HG02840 (cell line): ENCODE measurements at regions not wholly inside any gene's neighbourhood (a gene's known extent, or its start where the extent isn't known, plus 50 kb on each side); places are given as distances from the start of the nearest gene placed in this dataset.
"Not testable (repeated sequence)": the region's sequence is repeated elsewhere in the genome, so short reads cannot be mapped to it uniquely, and the experiment has no call there.

Experiments used
- ATAC-seq: cut with Tn5 transposase; IDR thresholded peaks from one replicate; pipeline ENCODE4 v1.9.1; 2021; ENCODE audit warnings: mild to moderate bottlenecking, moderate library complexity, moderate number of reproducible peaks; ENCODE audit not compliant: unreplicated experiment, low FRiP score

DNA sequence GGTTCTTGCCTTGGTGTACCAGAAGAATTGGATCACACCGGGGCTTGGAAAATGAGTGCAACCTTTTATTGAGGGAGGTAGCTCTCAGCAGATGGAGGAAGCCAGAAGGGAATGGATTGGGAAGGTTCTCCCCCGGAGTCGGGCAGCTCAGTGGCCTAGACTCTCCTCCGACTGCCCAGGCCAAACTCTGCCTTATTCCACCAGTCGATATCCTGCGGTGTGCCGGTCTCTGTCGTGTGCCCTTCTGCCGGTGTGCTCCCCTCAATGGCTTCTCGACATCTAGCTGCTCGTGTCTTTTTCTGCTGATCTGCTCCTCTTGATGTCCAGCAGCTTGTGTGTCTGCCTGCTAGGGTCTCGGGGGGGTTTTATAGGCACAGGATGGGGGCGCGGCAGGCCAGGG lies 87.4 kb upstream of the CCL21 start:
- no peak for ATAC-seq

DNA sequence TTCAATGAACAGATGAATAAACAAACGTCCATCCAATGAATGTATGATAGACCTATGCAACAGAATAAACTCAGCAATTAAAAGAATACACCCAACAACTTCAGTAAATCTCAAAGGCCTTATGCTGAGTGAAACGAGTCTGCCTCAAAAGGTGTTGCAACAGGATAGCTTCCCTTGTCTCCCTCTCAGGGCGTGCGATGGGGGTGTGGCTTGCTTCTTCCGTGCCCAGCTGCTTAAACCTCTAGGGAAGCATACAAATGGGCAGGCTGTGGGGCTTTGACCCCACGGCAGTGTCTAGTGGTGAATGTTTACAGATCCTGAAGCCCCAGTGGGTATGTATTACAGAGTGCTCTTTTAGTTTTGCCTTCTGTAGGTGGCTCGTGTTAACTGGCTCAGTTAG lies 87.0 kb upstream of the CCL21 start:
- ATAC-seq: no peak

GRCh38 chr9:34793428-34793827 lies 83.5 kb upstream of the CCL21 start:
- no peak for ATAC-seq

DNA sequence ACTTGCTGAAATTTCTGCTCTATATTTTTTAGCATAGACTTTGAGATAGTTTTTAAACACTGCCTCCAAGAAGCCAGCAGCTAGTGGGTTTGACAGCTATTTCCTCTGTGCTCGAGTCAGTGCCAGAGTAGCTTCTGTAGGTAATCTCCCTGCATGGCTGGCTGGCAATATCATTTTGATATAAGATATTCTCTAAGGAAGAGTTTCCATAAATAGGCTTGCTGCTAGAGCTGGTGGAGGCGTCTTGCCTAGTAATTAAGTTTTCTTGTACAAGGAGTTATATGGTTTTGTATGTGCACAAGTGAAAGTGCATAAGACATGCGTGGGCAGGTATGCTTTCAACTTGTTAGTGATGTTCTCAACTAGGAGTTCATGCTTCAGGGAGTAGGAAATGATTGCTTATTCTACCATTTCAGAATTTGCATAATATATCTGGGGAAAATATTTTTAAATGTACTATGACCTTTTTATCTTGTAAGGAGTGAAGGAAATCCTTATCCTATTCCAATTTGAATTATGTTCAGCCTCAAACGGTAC lies 74.1 kb upstream of the CCL21 start:
- ATAC-seq: no peak

DNA sequence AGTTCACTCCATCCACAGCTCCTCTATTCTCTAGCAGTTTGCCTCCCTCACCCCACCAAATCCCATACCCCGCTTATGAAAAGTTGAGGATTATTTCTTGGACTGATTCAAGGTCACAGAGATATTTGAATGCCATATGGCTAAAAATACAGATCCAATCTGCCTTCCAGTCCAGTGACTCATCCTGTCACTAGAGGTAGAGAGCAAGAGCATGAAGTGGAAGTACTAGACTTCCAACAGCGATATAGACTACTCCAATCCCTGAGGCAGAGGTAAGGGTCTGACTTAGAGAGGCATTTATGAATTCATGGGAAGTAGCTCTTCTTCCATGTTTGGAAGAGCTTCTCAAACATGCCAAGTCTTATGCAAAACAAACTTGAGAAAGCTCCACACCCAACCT lies 72.4 kb upstream of the CCL21 start:
- no peak for ATAC-seq

DNA sequence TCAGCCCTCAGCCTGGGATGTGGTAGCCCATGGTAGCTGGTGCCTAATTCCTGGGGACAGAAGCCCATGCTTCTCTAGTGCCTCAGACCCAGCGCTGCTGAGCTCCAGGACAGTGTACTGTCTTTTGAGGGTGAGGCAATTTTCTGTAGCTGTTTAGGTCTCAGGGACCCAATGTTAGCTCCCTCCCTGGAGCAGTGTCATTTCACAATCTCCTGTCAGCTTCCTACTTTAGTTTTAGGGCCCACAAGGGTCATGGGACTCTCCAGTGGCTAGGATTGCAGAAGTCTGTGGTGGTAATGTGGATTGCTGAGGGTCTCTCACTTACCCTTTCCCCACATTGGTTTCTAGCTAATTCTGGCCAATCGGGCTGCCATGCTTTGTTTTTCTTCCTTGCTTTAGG lies 67.7 kb upstream of the CCL21 start:
- ATAC-seq: no peak

DNA sequence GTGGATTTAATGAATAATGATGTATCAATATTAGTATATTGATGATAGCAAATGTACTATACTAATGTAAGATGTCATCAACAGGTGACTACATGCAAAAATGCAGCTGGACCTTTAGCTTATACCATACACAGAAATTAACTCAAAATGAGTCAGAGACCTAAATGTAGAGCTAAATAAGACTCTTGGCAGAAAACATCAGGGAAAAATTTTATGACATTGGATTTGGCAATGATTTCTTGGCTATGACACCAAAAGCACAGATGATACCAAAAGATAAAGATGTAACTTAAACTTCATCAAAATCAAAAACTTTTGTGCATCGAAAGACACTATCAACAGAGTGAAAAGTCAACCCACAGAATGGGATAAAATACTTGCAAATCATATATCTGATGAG lies 64.0 kb upstream of the CCL21 start:
- ATAC-seq: no peak

- ATAC-seq: no peak
These were observed 63.5 kb upstream of the CCL21 start for GRCh38 chr9:34773306-34773910.

DNA sequence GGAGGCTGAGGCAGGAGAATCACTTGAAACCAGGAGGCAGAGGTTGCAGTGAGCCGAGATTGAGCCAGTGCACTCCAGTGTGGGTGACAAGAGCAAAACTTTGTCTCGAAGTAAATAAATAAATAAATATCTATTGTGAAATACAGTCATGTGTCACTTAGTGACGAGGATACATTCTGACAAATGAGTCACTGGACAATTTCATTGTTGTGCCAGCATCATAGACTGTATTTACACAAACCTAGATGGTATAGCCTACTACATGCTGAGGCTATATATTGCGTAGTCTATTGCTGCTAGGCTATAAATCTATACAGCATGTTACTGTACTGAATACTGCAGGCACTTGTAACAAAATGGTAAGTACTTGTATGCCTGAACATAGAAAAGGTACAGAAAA lies 61.1 kb upstream of the CCL21 start:
- ATAC-seq: no peak

- not testable (repeated sequence) for ATAC-seq
These were observed 57.2 kb upstream of the CCL21 start for GRCh38 chr9:34767087-34767486.

DNA sequence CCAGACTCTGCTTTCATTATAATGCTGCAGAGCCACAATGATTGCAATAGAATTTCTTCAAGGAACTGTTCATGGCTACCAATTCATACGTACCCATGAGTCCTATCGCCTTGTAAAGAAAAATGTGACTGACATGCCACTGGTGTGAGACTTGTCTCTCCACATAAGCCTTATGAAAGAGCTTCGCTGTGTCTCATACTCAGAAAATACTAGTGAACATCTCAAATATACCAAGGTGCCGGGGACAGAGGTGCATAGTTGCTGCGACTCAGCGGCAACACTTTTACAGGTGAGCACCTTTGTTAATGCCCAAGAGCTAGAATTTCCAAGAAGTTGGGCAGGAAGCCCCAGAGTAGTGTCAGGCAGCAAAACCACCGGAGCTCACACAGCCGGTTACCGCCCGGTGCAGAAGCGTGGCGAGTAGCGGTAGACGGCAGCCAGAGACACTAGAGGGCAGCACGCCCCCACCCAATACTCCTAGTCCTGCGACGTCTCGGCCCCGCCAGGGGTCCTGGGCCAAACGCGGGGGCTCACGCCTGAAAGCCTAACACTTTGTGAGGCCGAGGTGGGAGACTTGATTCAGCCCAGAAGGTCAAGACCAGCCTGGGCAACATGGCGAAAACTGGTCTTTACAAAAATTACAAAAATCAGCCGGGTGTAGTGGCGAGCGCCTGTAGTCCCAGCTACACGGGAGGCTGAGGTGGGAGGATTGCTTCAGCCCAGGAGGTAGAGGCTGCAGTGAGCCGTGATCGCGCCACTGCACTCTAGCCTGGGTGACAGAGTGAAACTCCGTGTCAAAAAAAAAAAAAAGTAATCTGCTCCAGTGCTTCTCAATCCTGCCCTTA lies 50.5 kb upstream of the CCL21 start:
- ATAC-seq: not testable (repeated sequence)
